Smooth muscle cell (in vitro differentiated cells): ENCODE measurements at regions not wholly inside any gene's neighbourhood (a gene's known extent, or its start where the extent isn't known, plus 50 kb on each side); places are given as distances from the start of the nearest gene placed in this dataset.

Source experiments
- DNase-seq: peaks from one replicate; lab custom pipeline; 2025; ENCODE audit not compliant: unreplicated experiment; lab: John Stamatoyannopoulos, UW
- H2AFZ ChIP-seq: fragments of 200-600 bp; sonication (generic); 2 replicates; pipeline ENCODE4 v1.6.0; 2016; ENCODE audit warnings: antibody characterized with exemption, low read depth, mild to moderate bottlenecking
- H3F3A ChIP-seq: fragments of 200-600 bp; sonication (generic); 2 replicates; pipeline ENCODE4 v1.6.0; 2017; ENCODE audit warnings: antibody characterized with exemption, low read depth
- H3K27ac ChIP-seq: fragments of 200-600 bp; sonication (generic); 2 replicates; pipeline ENCODE4 v1.5.1; 2016; ENCODE audit warnings: low read depth, mild to moderate bottlenecking
- H3K27me3 ChIP-seq: fragments of 200-600 bp; sonication (generic); 2 replicates; pipeline ENCODE4 v1.6.1; 2016; ENCODE audit warnings: low read depth, mild to moderate bottlenecking
- H3K36me3 ChIP-seq: fragments of 200-600 bp; sonication (generic); 2 replicates; pipeline ENCODE4 v1.5.1; 2016; ENCODE audit warnings: low read depth
- H3K4me1 ChIP-seq: fragments of 200-600 bp; sonication (generic); 2 replicates; pipeline ENCODE4 v1.5.1; 2016; ENCODE audit warnings: low read depth
- H3K4me2 ChIP-seq: fragments of 200-600 bp; sonication (generic); 2 replicates; pipeline ENCODE4 v1.6.0; 2016; ENCODE audit warnings: mild to moderate bottlenecking
- H3K4me3 ChIP-seq: fragments of 200-600 bp; sonication (generic); 2 replicates; pipeline ENCODE4 v1.5.1; 2016; ENCODE audit warnings: mild to moderate bottlenecking
- H3K79me2 ChIP-seq: fragments of 200-600 bp; sonication (generic); 2 replicates; pipeline ENCODE4 v1.6.0; 2016; ENCODE audit warnings: low read depth, mild to moderate bottlenecking
- H3K9ac ChIP-seq: fragments of 200-600 bp; sonication (generic); 2 replicates; pipeline ENCODE4 v1.6.0; 2016; ENCODE audit warnings: low read depth
- H3K9me3 ChIP-seq: fragments of 200-600 bp; sonication (generic); replicated peaks from 2 replicates; pipeline ENCODE4 v1.5.1; 2016; ENCODE audit warnings: low read depth
- H4K20me1 ChIP-seq: fragments of 200-600 bp; sonication (generic); 2 replicates; pipeline ENCODE4 v1.6.0; 2016; ENCODE audit warnings: low read depth
- WGBS: methylation state at CpG from one replicate; pipeline ENCODE4 v1.1.7; 2016; ENCODE audit warnings: low lambda C conversion rate; 5-methylcytosine and 5-hydroxymethylcytosine counted together
- TF ChIP-seq, protein P1 (sequence below): fragments of 200-600 bp; sonication (generic); IDR thresholded peaks from 2 replicates; pipeline ENCODE4 v1.5.1; 2017; ENCODE audit warnings: borderline replicate concordance, mild to moderate bottlenecking, antibody characterized with exemption; ENCODE audit not compliant: insufficient read depth, poor library complexity, severe bottlenecking

DNA sequence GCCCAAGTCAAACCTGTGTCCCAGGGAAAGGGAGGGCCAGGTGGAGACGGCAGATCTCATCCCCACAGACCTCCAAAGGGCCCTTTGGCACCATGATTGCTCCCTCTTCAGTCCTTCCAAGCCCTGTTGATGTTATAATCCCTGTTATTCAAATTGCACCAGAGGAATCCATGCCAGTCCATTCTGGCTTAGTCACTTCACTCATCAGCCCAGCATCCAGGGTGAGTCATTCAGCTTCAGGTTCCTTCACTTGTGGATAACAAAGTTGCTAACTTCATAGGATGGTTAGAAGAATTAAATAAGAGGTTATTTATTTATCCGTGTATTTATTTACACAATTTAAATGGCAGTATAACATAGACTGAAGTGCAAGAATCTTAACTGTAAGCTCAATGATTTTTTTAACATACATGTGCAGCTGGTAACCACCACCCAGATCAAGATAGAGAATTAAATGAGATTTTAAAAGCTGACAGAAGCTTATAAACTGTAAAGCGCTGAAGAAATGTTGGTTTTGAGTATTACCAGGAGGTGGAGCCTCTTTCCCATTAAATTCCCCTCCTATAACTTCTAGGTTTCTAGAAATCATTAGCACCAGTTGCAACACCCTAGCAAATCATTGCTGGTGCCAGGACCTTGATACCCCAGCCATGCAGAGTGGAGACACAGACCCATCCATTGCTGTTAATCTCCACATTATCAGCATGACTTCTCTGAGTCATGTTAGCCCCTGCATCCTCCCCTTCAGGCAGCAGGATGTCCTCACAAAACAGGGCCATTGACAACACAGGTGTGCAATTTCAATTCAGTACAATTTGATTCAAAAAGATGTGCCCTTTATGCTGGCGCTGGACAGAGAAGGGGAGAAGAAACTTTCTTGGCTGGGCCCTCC is 77.4 kb downstream of the SEC61B start:
- DNase-seq, result no peak
- Histone ChIP-seq H3K27ac (no peak overlapping the region), H3K4me3 (no peak overlapping the region), H3K79me2 (no peaks in the 10 kb centered on the region), H3K36me3 (no peaks in the 10 kb centered on the region), H3K4me2 (no peak overlapping the region), H3K27me3 (no peaks in the 10 kb centered on the region), H2AFZ (no peak overlapping the region), H3K9me3 (no peaks in the 10 kb centered on the region), H3F3A (no peaks in the 10 kb centered on the region), H4K20me1 (no peaks in the 10 kb centered on the region), H3K4me1 (no peaks in the 10 kb centered on the region), H3K9ac (no peak overlapping the region)
- WGBS, result 74% methylated on average over 4 of the region's 4 CpGs
- TF ChIP-seq, protein P1, sequence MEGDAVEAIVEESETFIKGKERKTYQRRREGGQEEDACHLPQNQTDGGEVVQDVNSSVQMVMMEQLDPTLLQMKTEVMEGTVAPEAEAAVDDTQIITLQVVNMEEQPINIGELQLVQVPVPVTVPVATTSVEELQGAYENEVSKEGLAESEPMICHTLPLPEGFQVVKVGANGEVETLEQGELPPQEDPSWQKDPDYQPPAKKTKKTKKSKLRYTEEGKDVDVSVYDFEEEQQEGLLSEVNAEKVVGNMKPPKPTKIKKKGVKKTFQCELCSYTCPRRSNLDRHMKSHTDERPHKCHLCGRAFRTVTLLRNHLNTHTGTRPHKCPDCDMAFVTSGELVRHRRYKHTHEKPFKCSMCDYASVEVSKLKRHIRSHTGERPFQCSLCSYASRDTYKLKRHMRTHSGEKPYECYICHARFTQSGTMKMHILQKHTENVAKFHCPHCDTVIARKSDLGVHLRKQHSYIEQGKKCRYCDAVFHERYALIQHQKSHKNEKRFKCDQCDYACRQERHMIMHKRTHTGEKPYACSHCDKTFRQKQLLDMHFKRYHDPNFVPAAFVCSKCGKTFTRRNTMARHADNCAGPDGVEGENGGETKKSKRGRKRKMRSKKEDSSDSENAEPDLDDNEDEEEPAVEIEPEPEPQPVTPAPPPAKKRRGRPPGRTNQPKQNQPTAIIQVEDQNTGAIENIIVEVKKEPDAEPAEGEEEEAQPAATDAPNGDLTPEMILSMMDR, result peak; percentile 22

DNA sequence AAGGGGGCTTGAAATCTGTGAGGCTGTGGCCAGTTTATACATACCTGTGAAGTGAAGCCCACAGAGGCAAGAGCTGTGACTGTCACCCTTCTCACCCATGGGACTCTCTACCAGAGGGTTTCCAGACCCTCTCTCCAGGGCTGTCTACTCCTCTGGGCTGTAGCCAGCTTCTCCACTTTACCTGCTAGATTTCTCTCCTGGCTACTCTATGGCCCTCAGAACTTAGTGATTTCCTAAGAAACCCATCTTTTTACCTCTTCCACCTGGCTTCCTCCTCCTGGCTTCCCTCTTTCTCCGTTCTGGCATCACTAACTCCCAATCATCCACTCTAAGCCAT is 78.0 kb downstream of the SEC61B start:
- H4K20me1 ChIP-seq, result no peaks in the 10 kb centered on the region
- TF ChIP-seq, protein P1, result no peak

DNA sequence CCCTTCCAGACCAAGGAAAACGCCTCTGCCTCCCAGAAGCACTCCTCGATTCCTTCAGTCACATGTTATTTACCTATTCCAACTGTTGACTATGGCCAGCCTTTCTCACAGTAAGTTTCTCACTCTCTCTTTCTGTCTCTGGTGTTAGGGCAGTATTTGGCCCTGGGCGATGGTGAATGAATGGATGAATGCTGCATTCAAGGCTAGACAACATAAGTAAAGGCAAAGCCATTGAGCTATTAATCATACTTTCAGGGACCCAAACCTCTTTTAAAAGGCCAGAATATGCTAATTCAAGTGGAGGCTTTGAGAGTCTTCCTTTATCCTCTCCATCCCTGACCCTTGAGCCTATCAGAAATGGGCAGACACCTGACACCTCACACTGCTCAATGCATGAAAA is 78.5 kb downstream of the SEC61B start:
- TF ChIP-seq, protein P1, result no peak

More for the DNA sequence above, 78.0 kb downstream of the SEC61B start:
- no peaks in the 10 kb centered on the region for H3K4me1 ChIP-seq
- H3K36me3 ChIP-seq, result no peaks in the 10 kb centered on the region
- H3K9me3 ChIP-seq, result no peaks in the 10 kb centered on the region
- no peak overlapping the region for H3K4me3 ChIP-seq
- H3F3A ChIP-seq, result no peaks in the 10 kb centered on the region
- 0% methylated on average over 1 of the region's 1 CpG for WGBS
- H2AFZ ChIP-seq, result no peak overlapping the region
- no peak overlapping the region for H3K4me2 ChIP-seq
- no peaks in the 10 kb centered on the region for H3K79me2 ChIP-seq
- no peak overlapping the region for H3K27ac ChIP-seq
- no peak for DNase-seq
- no peaks in the 10 kb centered on the region for H3K27me3 ChIP-seq
- H3K9ac ChIP-seq, result no peak overlapping the region

DNA sequence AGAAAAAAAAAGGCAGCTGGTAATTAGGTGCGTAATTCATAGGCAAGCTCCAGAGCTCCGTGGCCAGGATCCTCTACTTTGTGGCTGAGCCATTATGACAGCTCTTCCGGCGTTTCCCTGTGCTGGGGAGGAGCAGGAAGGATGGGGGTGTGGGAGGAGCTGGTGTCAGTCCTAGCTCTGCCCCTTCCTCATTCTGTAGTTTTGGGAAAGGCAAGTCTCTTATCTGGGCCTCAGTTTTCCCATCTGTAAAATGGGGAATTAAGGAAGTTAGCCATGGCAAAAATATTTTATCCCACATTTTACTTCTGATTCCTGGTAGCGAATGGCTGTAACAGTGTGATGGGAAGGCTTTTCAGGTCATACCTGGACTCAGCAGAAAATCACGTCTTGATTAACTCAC is 81.1 kb downstream of the SEC61B start:
- no peak overlapping the region for H3K9ac ChIP-seq
- WGBS, result 90% methylated on average over 6 of the region's 6 CpGs
- no peaks in the 10 kb centered on the region for H3K79me2 ChIP-seq
- H3K27ac ChIP-seq, result no peak overlapping the region
- no peak overlapping the region for H3K4me3 ChIP-seq
- TF ChIP-seq, protein P1, result no peak
- no peaks in the 10 kb centered on the region for H3K4me1 ChIP-seq
- no peak overlapping the region for H3K4me2 ChIP-seq
- H3K9me3 ChIP-seq, result no peaks in the 10 kb centered on the region
- H4K20me1 ChIP-seq, result no peaks in the 10 kb centered on the region
- H3F3A ChIP-seq, result no peaks in the 10 kb centered on the region
- H3K27me3 ChIP-seq, result no peaks in the 10 kb centered on the region
- no peak overlapping the region for H2AFZ ChIP-seq
- no peaks in the 10 kb centered on the region for H3K36me3 ChIP-seq
- no peak for DNase-seq

More for the DNA sequence above, 78.5 kb downstream of the SEC61B start:
- WGBS, result 90% methylated on average over 3 of the region's 3 CpGs
- no peak for DNase-seq
- no peaks in the 10 kb centered on the region for H3K79me2 ChIP-seq
- no peaks in the 10 kb centered on the region for H3K27me3 ChIP-seq
- no peak overlapping the region for H3K27ac ChIP-seq
- H4K20me1 ChIP-seq, result no peaks in the 10 kb centered on the region
- no peaks in the 10 kb centered on the region for H3K4me1 ChIP-seq
- no peaks in the 10 kb centered on the region for H3K9me3 ChIP-seq
- H3K9ac ChIP-seq, result no peak overlapping the region
- H3K4me3 ChIP-seq, result no peak overlapping the region
- H2AFZ ChIP-seq, result no peak overlapping the region
- no peaks in the 10 kb centered on the region for H3F3A ChIP-seq
- H3K4me2 ChIP-seq, result no peak overlapping the region
- no peaks in the 10 kb centered on the region for H3K36me3 ChIP-seq
